SU-DHL-6 (cell line): ENCODE measurements at regions not wholly inside any gene's neighbourhood (a gene's known extent, or its start where the extent isn't known, plus 50 kb on each side); places are given as distances from the start of the nearest gene placed in this dataset.

Experiments used
- EZH2phosphoT487 ChIP-seq: fragments of 200-600 bp; sonication (generic), shearing (Covaris generic); conservative IDR thresholded peaks from 2 replicates; pipeline ENCODE4 v1.6.1; 2018; ENCODE audit warnings: mild to moderate bottlenecking, antibody characterized with exemption, low read length, moderate library complexity, mixed read lengths
- TF ChIP-seq, protein P1 (sequence below): fragments of 200-600 bp; sonication (generic); IDR thresholded peaks from one replicate; pipeline ENCODE4 v1.5.1; 2017; ENCODE audit warnings: antibody characterized with exemption, mild to moderate bottlenecking, low read length, moderate library complexity; ENCODE audit not compliant: insufficient read depth, poor library complexity, severe bottlenecking

DNA sequence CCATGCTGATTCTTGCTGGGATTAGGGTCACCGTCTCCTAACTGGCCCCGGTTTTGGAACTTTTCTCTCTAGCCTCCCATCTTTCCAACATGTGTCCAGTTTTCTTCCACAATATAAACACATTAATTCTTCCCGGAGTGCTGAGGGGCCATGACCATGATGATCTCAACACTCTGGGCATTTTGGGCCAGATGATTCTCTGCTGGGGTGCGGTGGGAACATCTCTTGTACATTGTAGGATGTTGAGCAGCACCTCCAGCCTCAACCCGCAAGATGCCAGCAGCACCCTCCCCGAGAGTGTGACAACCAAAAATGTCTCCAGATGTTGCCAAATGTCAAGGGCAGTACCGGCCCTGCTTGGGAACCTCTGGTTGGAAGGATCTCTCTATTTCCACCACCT, 164.8 kb downstream of the TFAP2C start:
- TF ChIP-seq, protein P1, sequence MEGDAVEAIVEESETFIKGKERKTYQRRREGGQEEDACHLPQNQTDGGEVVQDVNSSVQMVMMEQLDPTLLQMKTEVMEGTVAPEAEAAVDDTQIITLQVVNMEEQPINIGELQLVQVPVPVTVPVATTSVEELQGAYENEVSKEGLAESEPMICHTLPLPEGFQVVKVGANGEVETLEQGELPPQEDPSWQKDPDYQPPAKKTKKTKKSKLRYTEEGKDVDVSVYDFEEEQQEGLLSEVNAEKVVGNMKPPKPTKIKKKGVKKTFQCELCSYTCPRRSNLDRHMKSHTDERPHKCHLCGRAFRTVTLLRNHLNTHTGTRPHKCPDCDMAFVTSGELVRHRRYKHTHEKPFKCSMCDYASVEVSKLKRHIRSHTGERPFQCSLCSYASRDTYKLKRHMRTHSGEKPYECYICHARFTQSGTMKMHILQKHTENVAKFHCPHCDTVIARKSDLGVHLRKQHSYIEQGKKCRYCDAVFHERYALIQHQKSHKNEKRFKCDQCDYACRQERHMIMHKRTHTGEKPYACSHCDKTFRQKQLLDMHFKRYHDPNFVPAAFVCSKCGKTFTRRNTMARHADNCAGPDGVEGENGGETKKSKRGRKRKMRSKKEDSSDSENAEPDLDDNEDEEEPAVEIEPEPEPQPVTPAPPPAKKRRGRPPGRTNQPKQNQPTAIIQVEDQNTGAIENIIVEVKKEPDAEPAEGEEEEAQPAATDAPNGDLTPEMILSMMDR, result no peak
- TF ChIP-seq EZH2phosphoT487, result no peak
